ENCODE measurements at regions not wholly inside any gene's neighbourhood (a gene's known extent, or its start where the extent isn't known, plus 50 kb on each side); places are given as distances from the start of the nearest gene placed in this dataset.
"Not testable (repeated sequence)": the region's sequence is repeated elsewhere in the genome, so short reads cannot be mapped to it uniquely, and the experiment has no call there.

DNA sequence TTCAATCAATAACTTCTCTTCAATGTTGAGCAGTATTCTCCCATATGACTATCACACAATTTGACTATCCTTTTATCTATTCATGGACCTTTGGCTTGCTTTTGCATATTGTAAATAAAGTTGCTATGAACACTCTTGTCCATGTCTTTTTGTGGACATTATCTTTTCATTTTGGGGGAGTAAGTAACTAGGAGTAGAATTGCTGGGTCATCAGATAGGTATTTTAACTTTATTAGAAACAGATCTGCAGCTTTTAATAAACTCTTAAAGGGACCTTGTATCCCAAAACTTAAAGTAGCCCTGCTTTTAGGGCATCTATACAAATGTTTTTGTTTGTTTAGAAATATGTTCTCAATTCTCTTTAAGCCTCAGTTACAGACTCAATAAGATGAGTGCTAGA lies 614.2 kb upstream of the CITED2 start:
- no peak for DNase-seq

- no peak for DNase-seq
Observed at GRCh38 chr6:139987091-139987490, 612.6 kb upstream of the CITED2 start.

DNA sequence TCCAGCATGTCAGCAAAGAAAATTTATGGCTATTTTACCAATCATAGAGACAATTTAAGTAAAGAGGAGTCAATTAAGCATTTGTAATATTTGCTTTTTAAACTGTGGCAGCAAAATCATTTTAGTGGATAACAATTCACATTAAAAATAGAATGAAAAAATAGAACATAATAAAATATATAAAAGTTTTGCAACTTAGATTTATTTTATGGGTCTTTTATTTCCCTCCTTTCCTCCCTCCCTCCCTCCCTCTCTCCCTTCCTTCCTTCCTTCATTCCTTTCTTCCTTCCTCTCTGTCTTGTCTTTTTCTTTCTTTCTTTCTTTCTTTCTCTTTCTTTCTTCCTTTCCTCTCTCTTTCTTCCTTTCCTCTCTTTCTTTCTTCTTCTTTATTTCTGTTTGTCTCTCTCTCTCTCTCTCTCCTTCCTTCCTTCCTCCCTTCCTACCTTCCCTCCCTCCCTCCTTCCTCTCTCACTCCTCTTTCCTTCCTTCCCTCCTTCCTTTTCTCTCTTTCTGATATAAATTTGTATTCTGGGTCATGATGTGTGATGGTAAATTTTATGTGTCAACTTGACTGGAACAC lies 610.9 kb upstream of the CITED2 start:
- no peak for DNase-seq

DNA sequence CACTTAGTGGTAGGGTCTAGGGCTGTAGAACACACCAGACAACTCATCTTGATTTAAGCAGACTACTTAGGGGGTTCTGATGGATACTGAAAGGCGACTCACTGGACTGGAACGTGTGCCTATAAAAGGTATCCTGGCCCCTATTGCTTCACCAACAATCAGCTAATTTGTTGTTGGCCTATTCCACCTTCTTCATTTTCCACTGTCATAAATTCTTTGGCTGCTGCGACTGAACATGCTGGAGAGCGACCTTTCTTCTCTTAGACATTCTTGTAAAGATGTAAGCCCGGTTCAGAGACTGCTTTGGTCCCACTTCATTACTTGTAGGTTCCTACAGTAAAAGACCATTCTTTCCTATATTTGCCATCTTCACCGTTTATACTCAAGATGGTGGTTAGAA lies 609.9 kb upstream of the CITED2 start:
- no peak for DNase-seq

GRCh38 chr6:139983555-139984276 lies 609.3 kb upstream of the CITED2 start:
- no peak for DNase-seq

- DNase-seq: no peak
Observed at GRCh38 chr6:139982652-139983295, 608.3 kb upstream of the CITED2 start.

- DNase-seq: no peak
Observed at GRCh38 chr6:139982195-139982594, 607.7 kb upstream of the CITED2 start.

- no peak for DNase-seq
Observed at GRCh38 chr6:139981768-139982181, 607.3 kb upstream of the CITED2 start.

GRCh38 chr6:139981066-139981624 lies 606.7 kb upstream of the CITED2 start:
- DNase-seq: no peak

DNA sequence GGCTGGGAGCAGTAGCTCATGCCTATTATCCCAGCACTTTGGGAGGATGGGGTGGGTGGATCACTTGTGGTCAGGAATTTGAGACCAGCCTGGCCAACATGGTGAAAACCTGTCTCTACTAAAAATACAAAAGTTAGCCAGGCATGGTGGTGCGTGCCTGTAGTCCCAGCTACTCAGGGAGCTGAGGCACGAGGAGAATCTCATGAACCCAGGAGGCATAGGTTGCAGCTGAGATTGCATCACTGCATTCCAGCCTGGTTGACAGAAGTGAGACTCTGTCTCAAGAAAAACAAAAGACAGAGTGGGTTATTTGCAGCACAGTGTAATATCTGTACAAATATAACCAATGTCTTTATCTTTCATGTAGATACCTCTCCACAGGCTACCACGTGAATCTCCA lies 606.2 kb upstream of the CITED2 start:
- not testable (repeated sequence) for DNase-seq

GRCh38 chr6:139979021-139979725 lies 604.7 kb upstream of the CITED2 start:
- no peak for DNase-seq

DNA sequence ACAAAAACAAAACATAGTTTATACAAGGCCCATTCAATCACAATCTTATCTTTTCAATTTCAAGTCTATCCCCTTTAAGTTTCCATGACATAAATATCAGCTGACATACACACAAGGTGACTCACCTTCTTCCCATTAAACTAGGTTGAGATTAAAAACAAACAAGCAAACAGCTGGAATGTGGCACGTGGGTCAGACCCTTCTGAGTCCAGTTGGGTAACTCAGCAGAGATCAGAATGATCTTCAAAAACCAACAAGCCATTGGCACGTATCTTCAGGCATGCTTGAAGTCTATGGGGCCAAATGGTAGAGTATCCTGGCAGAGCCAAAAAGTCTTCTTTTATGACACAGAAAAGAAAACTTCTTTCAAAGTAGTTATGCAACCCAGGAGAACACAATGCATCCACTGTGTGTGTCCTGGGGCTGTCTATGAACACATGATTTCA lies 603.5 kb upstream of the CITED2 start:
- DNase-seq: no peak

DNA sequence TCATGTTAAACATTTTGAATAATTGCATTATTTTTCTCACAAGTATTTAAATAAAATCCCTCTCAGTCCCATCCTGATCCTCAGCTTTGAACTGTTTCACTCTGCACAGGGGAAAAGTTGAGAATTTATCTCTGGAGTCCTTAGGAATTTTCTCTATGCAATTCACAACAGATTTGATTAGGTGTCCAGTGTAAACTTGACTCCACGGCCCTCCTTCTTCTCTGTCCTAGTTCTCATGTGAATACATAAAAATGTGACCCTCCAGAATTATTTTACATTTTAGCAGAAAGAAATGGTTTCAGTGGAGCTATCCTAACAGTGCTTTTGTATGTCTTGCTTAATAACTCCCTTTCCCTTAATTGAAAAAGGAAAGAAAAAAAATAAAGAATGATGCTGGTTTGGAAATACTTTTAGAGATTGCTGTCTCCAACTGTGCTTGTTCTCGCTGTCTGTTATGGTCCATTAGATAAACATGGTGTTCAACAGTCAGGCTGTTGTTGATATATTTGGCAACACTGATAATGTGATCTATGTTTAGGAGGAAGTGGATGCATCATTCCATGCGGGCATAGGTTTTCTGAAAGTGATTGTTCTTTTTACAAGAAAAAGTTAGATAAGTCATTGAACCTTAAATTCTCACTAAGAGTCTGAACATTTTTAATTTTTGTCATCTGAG lies 599.4 kb upstream of the CITED2 start:
- DNase-seq: no peak

DNA sequence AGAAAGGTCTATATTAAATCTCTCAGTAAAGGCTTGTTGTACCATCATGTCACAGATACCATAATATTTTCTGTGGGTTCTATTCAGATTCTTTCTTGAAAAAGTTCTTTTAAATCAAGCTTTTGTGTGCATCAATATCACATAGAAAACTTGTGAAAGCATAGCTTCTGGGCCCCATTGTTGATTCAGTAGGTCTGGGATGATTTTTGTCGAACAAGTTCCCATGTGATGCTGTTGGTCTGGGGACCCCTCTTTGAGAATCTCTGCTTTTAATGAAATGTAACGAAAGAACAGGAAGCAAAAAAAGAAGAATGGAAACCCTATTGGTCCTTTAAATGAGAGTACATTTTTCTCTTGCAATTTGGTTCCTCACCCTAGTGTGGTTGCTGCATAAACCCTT lies 597.7 kb upstream of the CITED2 start:
- DNase-seq: no peak

DNA sequence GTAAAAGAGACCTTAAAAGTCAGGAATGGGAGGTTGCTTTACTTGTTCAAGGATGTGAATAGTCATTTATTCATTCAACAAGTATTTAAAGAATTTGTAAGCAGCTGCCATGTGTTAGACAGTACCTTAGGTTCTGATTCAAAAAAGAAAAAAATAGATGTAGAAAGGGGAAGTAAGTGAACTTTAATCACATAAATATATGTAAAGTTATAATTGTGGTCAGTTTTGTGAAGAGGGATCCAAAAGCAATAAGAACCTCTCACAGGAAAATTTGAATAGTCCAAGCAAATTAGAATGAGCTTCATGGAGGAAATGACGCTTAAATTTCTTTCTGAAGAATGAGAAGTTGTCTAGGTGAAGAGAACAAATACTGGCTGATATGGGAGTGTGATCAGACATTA lies 596.1 kb upstream of the CITED2 start:
- no peak for DNase-seq

- no peak for DNase-seq
Observed at GRCh38 chr6:139967497-139967896, 593.0 kb upstream of the CITED2 start.

- DNase-seq: no peak
Observed at GRCh38 chr6:139965393-139965792, 590.9 kb upstream of the CITED2 start.

DNA sequence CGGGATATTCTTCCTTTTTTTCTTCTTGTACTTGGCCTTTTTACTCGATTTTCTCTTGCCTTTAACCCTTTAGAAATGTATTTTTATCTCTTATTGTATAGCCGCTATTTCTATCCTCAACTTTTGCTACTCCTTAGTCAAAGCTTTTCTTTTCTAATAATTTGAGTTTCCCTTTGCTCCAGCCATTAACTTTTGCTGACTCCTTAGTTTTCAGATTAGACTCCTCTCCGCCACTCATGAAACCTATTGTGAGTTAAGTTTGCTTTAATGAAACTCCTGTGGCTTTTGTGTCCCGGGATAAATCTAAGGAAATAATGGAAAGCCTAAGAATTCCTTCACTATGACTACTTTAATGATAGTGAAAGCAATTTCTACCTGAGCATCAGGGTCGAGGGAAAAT lies 590.3 kb upstream of the CITED2 start:
- no peak for DNase-seq

DNA sequence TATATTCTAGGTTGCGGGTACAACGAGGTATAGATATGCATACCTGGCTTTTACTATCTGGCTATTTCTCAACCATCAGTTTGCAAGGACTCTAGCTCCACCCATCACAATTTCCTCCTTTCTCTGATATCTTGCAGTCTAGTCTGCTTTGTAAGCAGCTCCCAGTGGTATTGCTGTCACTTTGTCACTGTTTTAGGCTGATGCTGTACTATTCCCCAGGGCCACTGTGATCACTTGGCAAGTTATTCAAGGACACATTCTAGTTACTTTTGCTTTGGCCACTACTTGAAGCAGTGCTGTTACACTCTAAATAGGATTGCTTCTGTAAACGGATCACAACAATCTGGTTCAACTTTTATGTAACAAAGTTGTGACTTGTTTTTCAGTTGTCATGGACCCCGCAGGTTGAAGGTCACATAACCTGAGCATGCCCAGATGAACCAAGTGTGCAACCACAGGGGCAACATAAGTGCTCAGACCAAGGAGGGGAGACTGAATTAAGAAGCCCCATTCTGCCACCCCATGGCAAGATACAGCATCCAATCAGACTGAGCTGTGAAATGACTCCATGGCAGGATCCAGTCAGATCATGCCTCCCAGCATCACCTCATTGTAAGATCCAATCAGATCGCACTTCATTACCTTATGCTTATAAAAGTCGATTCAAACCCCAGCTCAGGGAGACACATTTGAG lies 588.4 kb upstream of the CITED2 start:
- DNase-seq: no peak

- DNase-seq: no peak
Observed at GRCh38 chr6:139961190-139961589, 586.7 kb upstream of the CITED2 start.

DNA sequence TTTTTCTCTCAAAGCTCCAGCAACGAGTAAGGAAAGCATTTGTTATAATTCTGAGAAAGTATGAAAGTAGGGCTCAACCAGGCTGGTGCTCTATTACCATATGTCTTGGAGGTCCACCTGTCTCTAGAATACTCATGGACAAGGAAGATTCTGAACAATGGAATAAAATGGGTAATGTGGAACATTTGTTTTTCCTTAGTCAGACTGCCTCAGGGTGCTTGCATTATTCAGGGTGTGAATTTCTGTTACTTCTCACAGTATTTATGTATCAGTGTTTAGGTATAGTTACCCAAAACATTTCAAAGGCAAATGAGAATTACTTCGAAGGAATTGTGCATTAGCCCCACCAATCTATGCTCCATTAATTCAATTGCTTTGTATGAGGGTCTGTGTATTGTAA lies 586.2 kb upstream of the CITED2 start:
- no peak for DNase-seq

Measured in stimulated activated CD4-positive, alpha-beta T cell treated with anti-CD3 and anti-CD28 coated beads, Interleukin-15, amount 100 ng/mL, for 24 hours (primary cell).